ENCODE measurements at regions not wholly inside any gene's neighbourhood (a gene's known extent, or its start where the extent isn't known, plus 50 kb on each side); places are given as distances from the start of the nearest gene placed in this dataset.

GRCh38 chr1:43073490-43074230 is 98.4 kb downstream of the EBNA1BP2 start:
- Mint-ChIP-seq H3K4me3 (ENCODE audit: unreplicated experiment) (no peak overlapping the region), H3K27ac (ENCODE audit: unreplicated experiment) (no peak overlapping the region), H3K4me1 (ENCODE audit: low read depth, unreplicated experiment) (no peaks in the 10 kb centered on the region), H3K36me3 (ENCODE audit: unreplicated experiment) (no peaks in the 10 kb centered on the region), H3K27me3 (ENCODE audit: unreplicated experiment) (peaks cover 3% of the 10 kb centered on the region), H3K9me3 (ENCODE audit: unreplicated experiment) (no peaks in the 10 kb centered on the region)
- TF ChIP-seq, protein P1, sequence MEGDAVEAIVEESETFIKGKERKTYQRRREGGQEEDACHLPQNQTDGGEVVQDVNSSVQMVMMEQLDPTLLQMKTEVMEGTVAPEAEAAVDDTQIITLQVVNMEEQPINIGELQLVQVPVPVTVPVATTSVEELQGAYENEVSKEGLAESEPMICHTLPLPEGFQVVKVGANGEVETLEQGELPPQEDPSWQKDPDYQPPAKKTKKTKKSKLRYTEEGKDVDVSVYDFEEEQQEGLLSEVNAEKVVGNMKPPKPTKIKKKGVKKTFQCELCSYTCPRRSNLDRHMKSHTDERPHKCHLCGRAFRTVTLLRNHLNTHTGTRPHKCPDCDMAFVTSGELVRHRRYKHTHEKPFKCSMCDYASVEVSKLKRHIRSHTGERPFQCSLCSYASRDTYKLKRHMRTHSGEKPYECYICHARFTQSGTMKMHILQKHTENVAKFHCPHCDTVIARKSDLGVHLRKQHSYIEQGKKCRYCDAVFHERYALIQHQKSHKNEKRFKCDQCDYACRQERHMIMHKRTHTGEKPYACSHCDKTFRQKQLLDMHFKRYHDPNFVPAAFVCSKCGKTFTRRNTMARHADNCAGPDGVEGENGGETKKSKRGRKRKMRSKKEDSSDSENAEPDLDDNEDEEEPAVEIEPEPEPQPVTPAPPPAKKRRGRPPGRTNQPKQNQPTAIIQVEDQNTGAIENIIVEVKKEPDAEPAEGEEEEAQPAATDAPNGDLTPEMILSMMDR (IDR thresholded peaks at IDR 0.05; ENCODE audit: partially characterized antibody, unreplicated experiment): peak; percentile 87
- DNase-seq: peak; percentile 71

GRCh38 chr1:43072314-43072713 is 99.8 kb downstream of the EBNA1BP2 start:
- Mint-ChIP-seq H3K27ac (ENCODE audit: unreplicated experiment) (no peak overlapping the region), H3K27me3 (ENCODE audit: unreplicated experiment) (peaks cover 8% of the 10 kb centered on the region), H3K4me1 (ENCODE audit: low read depth, unreplicated experiment) (no peaks in the 10 kb centered on the region), H3K9me3 (ENCODE audit: unreplicated experiment) (no peaks in the 10 kb centered on the region), H3K36me3 (ENCODE audit: unreplicated experiment) (no peaks in the 10 kb centered on the region), H3K4me3 (ENCODE audit: unreplicated experiment) (no peak overlapping the region)
- no peak for DNase-seq
- TF ChIP-seq, protein P1 (IDR thresholded peaks at IDR 0.05; ENCODE audit: partially characterized antibody, unreplicated experiment): no peak

DNA sequence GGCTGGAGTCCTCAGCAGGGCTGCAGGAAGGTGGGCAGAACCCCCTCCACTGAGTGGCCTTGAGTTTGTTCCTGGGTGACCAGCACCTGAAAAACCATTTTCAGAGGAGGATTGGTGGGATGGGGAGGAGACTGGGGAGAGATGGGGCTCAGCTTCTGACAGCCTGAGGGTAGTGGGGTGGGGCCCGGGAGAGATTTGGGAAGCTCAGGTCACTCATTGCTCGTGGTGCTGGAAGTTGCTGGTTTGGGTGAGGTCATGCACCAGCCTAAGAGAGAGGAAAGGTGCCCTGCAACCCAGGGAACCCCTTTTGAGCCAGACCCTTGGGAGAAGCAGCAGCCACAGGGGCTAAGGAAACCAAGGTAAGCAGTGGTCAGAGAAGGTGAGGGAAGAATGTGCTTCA is 100.8 kb downstream of the EBNA1BP2 start:
- no peaks in the 10 kb centered on the region for H3K36me3 Mint-ChIP-seq (ENCODE audit: unreplicated experiment)
- DNase-seq: no peak
- H3K27ac Mint-ChIP-seq (ENCODE audit: unreplicated experiment): no peak overlapping the region
- H3K9me3 Mint-ChIP-seq (ENCODE audit: unreplicated experiment): peaks cover 2% of the 10 kb centered on the region
- TF ChIP-seq, protein P1 (IDR thresholded peaks at IDR 0.05; ENCODE audit: partially characterized antibody, unreplicated experiment): no peak
- H3K4me3 Mint-ChIP-seq (ENCODE audit: unreplicated experiment): no peak overlapping the region
- peaks cover 11% of the 10 kb centered on the region for H3K27me3 Mint-ChIP-seq (ENCODE audit: unreplicated experiment)
- H3K4me1 Mint-ChIP-seq (ENCODE audit: low read depth, unreplicated experiment): no peaks in the 10 kb centered on the region

- H3K36me3 Mint-ChIP-seq (ENCODE audit: unreplicated experiment): no peaks in the 10 kb centered on the region
- H3K27ac Mint-ChIP-seq (ENCODE audit: unreplicated experiment): no peak overlapping the region
- H3K9me3 Mint-ChIP-seq (ENCODE audit: unreplicated experiment): peaks cover 3% of the 10 kb centered on the region
- peaks cover 11% of the 10 kb centered on the region for H3K27me3 Mint-ChIP-seq (ENCODE audit: unreplicated experiment)
- no peak for DNase-seq
- TF ChIP-seq, protein P1 (IDR thresholded peaks at IDR 0.05; ENCODE audit: partially characterized antibody, unreplicated experiment): no peak
- H3K4me1 Mint-ChIP-seq (ENCODE audit: low read depth, unreplicated experiment): no peaks in the 10 kb centered on the region
- no peak overlapping the region for H3K4me3 Mint-ChIP-seq (ENCODE audit: unreplicated experiment)
Measured at GRCh38 chr1:43069461-43070050, 102.5 kb downstream of the EBNA1BP2 start.

DNA sequence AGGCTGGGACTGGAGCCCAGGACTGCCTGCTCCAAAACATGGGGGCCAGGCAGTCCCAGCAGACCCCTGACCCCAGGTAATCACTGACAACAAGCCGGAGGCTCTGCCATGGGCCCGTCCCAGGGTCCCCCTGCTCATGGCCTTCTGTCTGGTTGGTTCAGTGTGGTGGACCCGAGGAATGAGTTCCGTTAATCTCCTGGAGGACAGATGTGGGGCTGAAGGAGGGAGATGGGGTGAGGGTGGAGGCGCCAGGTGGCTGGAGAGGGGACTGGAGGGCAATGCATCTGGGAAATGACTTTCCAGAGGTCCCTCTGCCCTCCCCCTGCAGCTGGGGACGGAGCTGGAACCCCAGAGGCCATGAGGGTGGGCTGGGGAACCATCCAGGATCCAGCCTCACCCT is 103.2 kb downstream of the EBNA1BP2 start:
- Mint-ChIP-seq H3K27me3 (ENCODE audit: unreplicated experiment) (peaks cover 11% of the 10 kb centered on the region), H3K27ac (ENCODE audit: unreplicated experiment) (no peak overlapping the region), H3K36me3 (ENCODE audit: unreplicated experiment) (no peaks in the 10 kb centered on the region), H3K4me1 (ENCODE audit: low read depth, unreplicated experiment) (no peaks in the 10 kb centered on the region), H3K4me3 (ENCODE audit: unreplicated experiment) (no peak overlapping the region), H3K9me3 (ENCODE audit: unreplicated experiment) (peaks cover 3% of the 10 kb centered on the region)
- TF ChIP-seq, protein P1 (IDR thresholded peaks at IDR 0.05; ENCODE audit: partially characterized antibody, unreplicated experiment): no peak
- DNase-seq: no peak

All from glutamatergic neuron (in vitro differentiated cells).